ENCODE measurements at regions not wholly inside any gene's neighbourhood (a gene's known extent, or its start where the extent isn't known, plus 50 kb on each side); places are given as distances from the start of the nearest gene placed in this dataset.
"Not testable (repeated sequence)": the region's sequence is repeated elsewhere in the genome, so short reads cannot be mapped to it uniquely, and the experiment has no call there.

GRCh38 chr6:139726272-139726671 lies 351.8 kb upstream of the CITED2 start:
- H3K36me3 ChIP-seq (ENCODE audit: control insufficient read depth in 1 of 2, insufficient read depth in 2 of 2, low read length in 2 of 2); H3K27me3 ChIP-seq (ENCODE audit: low read depth, low read length); H3K27ac ChIP-seq (ENCODE audit: low read length); H3K9me3 ChIP-seq (ENCODE audit: control insufficient read depth in 1 of 2, low read length in 2 of 2); H3K4me3 ChIP-seq (ENCODE audit: low read depth in 1 of 2, low read length in 2 of 2): not testable (repeated sequence)
- peaks cover 0 to 12% of the 10 kb centered on the region in 2 donors for H3K4me1 ChIP-seq (ENCODE audit: control insufficient read depth in 1 of 2, insufficient read depth in 2 of 2, low read length in 2 of 2)

GRCh38 chr6:139722530-139722929 lies 348.1 kb upstream of the CITED2 start:
- no peaks in the 10 kb centered on the region for H3K36me3 ChIP-seq (ENCODE audit: control insufficient read depth in 1 of 2, insufficient read depth in 2 of 2, low read length in 2 of 2)

GRCh38 chr6:139721954-139722353 lies 347.5 kb upstream of the CITED2 start:
- H3K4me1 ChIP-seq (ENCODE audit: control insufficient read depth in 1 of 2, insufficient read depth in 2 of 2, low read length in 2 of 2): no peaks in the 10 kb centered on the region
- no peaks in the 10 kb centered on the region for H3K27me3 ChIP-seq (ENCODE audit: low read depth, low read length)
- H3K4me3 ChIP-seq (ENCODE audit: low read depth in 1 of 2, low read length in 2 of 2): no peak overlapping the region
- no peaks in the 10 kb centered on the region for H3K36me3 ChIP-seq (ENCODE audit: control insufficient read depth in 1 of 2, insufficient read depth in 2 of 2, low read length in 2 of 2)
- H3K27ac ChIP-seq (ENCODE audit: low read length): no peak overlapping the region
- H3K9me3 ChIP-seq (ENCODE audit: control insufficient read depth in 1 of 2, low read length in 2 of 2): no peaks in the 10 kb centered on the region

More at GRCh38 chr6:139722530-139722929, 348.1 kb upstream of the CITED2 start:
- Histone ChIP-seq H3K27me3 (ENCODE audit: low read depth, low read length) (no peaks in the 10 kb centered on the region), H3K9me3 (ENCODE audit: control insufficient read depth in 1 of 2, low read length in 2 of 2) (no peaks in the 10 kb centered on the region), H3K4me1 (ENCODE audit: control insufficient read depth in 1 of 2, insufficient read depth in 2 of 2, low read length in 2 of 2) (no peaks in the 10 kb centered on the region), H3K27ac (ENCODE audit: low read length) (no peak overlapping the region), H3K4me3 (ENCODE audit: low read depth in 1 of 2, low read length in 2 of 2) (no peak overlapping the region)

- Histone ChIP-seq H3K27me3 (ENCODE audit: low read depth, low read length) (no peaks in the 10 kb centered on the region), H3K27ac (ENCODE audit: low read length) (no peak overlapping the region), H3K4me1 (ENCODE audit: control insufficient read depth in 1 of 2, insufficient read depth in 2 of 2, low read length in 2 of 2) (no peaks in the 10 kb centered on the region)
Measured at GRCh38 chr6:139713900-139714506, 339.6 kb upstream of the CITED2 start.

GRCh38 chr6:139713424-139713823 lies 339.0 kb upstream of the CITED2 start:
- Histone ChIP-seq H3K27me3 (ENCODE audit: low read depth, low read length) (no peaks in the 10 kb centered on the region), H3K36me3 (ENCODE audit: control insufficient read depth in 1 of 2, insufficient read depth in 2 of 2, low read length in 2 of 2) (no peaks in the 10 kb centered on the region), H3K4me3 (ENCODE audit: low read depth in 1 of 2, low read length in 2 of 2) (no peak overlapping the region), H3K9me3 (ENCODE audit: control insufficient read depth in 1 of 2, low read length in 2 of 2) (no peaks in the 10 kb centered on the region), H3K27ac (ENCODE audit: low read length) (no peak overlapping the region), H3K4me1 (ENCODE audit: control insufficient read depth in 1 of 2, insufficient read depth in 2 of 2, low read length in 2 of 2) (peaks cover 0 to 4% of the 10 kb centered on the region in 2 donors)

More at GRCh38 chr6:139713900-139714506, 339.6 kb upstream of the CITED2 start:
- Histone ChIP-seq H3K4me3 (ENCODE audit: low read depth in 1 of 2, low read length in 2 of 2) (no peak overlapping the region), H3K9me3 (ENCODE audit: control insufficient read depth in 1 of 2, low read length in 2 of 2) (no peaks in the 10 kb centered on the region), H3K36me3 (ENCODE audit: control insufficient read depth in 1 of 2, insufficient read depth in 2 of 2, low read length in 2 of 2) (no peaks in the 10 kb centered on the region)

- Histone ChIP-seq H3K4me3 (ENCODE audit: low read depth in 1 of 2, low read length in 2 of 2) (no peak overlapping the region), H3K36me3 (ENCODE audit: control insufficient read depth in 1 of 2, insufficient read depth in 2 of 2, low read length in 2 of 2) (no peaks in the 10 kb centered on the region), H3K27ac (ENCODE audit: low read length) (no peak overlapping the region), H3K4me1 (ENCODE audit: control insufficient read depth in 1 of 2, insufficient read depth in 2 of 2, low read length in 2 of 2) (peaks cover 0 to 8% of the 10 kb centered on the region in 2 donors), H3K9me3 (ENCODE audit: control insufficient read depth in 1 of 2, low read length in 2 of 2) (no peaks in the 10 kb centered on the region), H3K27me3 (ENCODE audit: low read depth, low read length) (no peaks in the 10 kb centered on the region)
Measured at GRCh38 chr6:139712830-139713229, 338.4 kb upstream of the CITED2 start.

GRCh38 chr6:139711804-139712585 lies 337.5 kb upstream of the CITED2 start:
- Histone ChIP-seq H3K36me3 (ENCODE audit: control insufficient read depth in 1 of 2, insufficient read depth in 2 of 2, low read length in 2 of 2) (no peaks in the 10 kb centered on the region), H3K9me3 (ENCODE audit: control insufficient read depth in 1 of 2, low read length in 2 of 2) (no peaks in the 10 kb centered on the region), H3K4me1 (ENCODE audit: control insufficient read depth in 1 of 2, insufficient read depth in 2 of 2, low read length in 2 of 2) (peaks cover 0 to 8% of the 10 kb centered on the region in 2 donors), H3K27me3 (ENCODE audit: low read depth, low read length) (no peaks in the 10 kb centered on the region), H3K27ac (ENCODE audit: low read length) (no peak overlapping the region), H3K4me3 (ENCODE audit: low read depth in 1 of 2, low read length in 2 of 2) (no peak overlapping the region)

- peaks cover 0 to 8% of the 10 kb centered on the region in 2 donors for H3K4me1 ChIP-seq (ENCODE audit: control insufficient read depth in 1 of 2, insufficient read depth in 2 of 2, low read length in 2 of 2)
Measured at GRCh38 chr6:139710556-139710955, 336.1 kb upstream of the CITED2 start.

GRCh38 chr6:139708337-139709199 lies 334.1 kb upstream of the CITED2 start:
- Histone ChIP-seq H3K4me3 (ENCODE audit: low read depth in 1 of 2, low read length in 2 of 2) (no peak overlapping the region), H3K4me1 (ENCODE audit: control insufficient read depth in 1 of 2, insufficient read depth in 2 of 2, low read length in 2 of 2) (peaks cover 0 to 8% of the 10 kb centered on the region in 2 donors), H3K36me3 (ENCODE audit: control insufficient read depth in 1 of 2, insufficient read depth in 2 of 2, low read length in 2 of 2) (no peaks in the 10 kb centered on the region), H3K27ac (ENCODE audit: low read length) (no peak overlapping the region), H3K9me3 (ENCODE audit: control insufficient read depth in 1 of 2, low read length in 2 of 2) (no peaks in the 10 kb centered on the region), H3K27me3 (ENCODE audit: low read depth, low read length) (no peaks in the 10 kb centered on the region)

More at GRCh38 chr6:139710556-139710955, 336.1 kb upstream of the CITED2 start:
- no peaks in the 10 kb centered on the region for H3K27me3 ChIP-seq (ENCODE audit: low read depth, low read length)
- H3K9me3 ChIP-seq (ENCODE audit: control insufficient read depth in 1 of 2, low read length in 2 of 2): no peaks in the 10 kb centered on the region
- H3K36me3 ChIP-seq (ENCODE audit: control insufficient read depth in 1 of 2, insufficient read depth in 2 of 2, low read length in 2 of 2): no peaks in the 10 kb centered on the region
- H3K27ac ChIP-seq (ENCODE audit: low read length): no peak overlapping the region
- H3K4me3 ChIP-seq (ENCODE audit: low read depth in 1 of 2, low read length in 2 of 2): no peak overlapping the region

- H3K9me3 ChIP-seq (ENCODE audit: control insufficient read depth in 1 of 2, low read length in 2 of 2): no peaks in the 10 kb centered on the region
- H3K27me3 ChIP-seq (ENCODE audit: low read depth, low read length): no peaks in the 10 kb centered on the region
- H3K27ac ChIP-seq (ENCODE audit: low read length): no peak overlapping the region
Measured at GRCh38 chr6:139706912-139707311, 332.5 kb upstream of the CITED2 start.

GRCh38 chr6:139705284-139705683 lies 330.8 kb upstream of the CITED2 start:
- Histone ChIP-seq H3K9me3 (ENCODE audit: control insufficient read depth in 1 of 2, low read length in 2 of 2) (no peaks in the 10 kb centered on the region), H3K36me3 (ENCODE audit: control insufficient read depth in 1 of 2, insufficient read depth in 2 of 2, low read length in 2 of 2) (no peaks in the 10 kb centered on the region), H3K4me3 (ENCODE audit: low read depth in 1 of 2, low read length in 2 of 2) (no peak overlapping the region), H3K27me3 (ENCODE audit: low read depth, low read length) (no peaks in the 10 kb centered on the region), H3K4me1 (ENCODE audit: control insufficient read depth in 1 of 2, insufficient read depth in 2 of 2, low read length in 2 of 2) (peaks cover 0 to 8% of the 10 kb centered on the region in 2 donors), H3K27ac (ENCODE audit: low read length) (no peak overlapping the region)

More at GRCh38 chr6:139706912-139707311, 332.5 kb upstream of the CITED2 start:
- peaks cover 0 to 8% of the 10 kb centered on the region in 2 donors for H3K4me1 ChIP-seq (ENCODE audit: control insufficient read depth in 1 of 2, insufficient read depth in 2 of 2, low read length in 2 of 2)
- H3K4me3 ChIP-seq (ENCODE audit: low read depth in 1 of 2, low read length in 2 of 2): no peak overlapping the region
- no peaks in the 10 kb centered on the region for H3K36me3 ChIP-seq (ENCODE audit: control insufficient read depth in 1 of 2, insufficient read depth in 2 of 2, low read length in 2 of 2)
